GM21381 (cell line): ENCODE measurements at regions not wholly inside any gene's neighbourhood (a gene's known extent, or its start where the extent isn't known, plus 50 kb on each side); places are given as distances from the start of the nearest gene placed in this dataset.
"Not testable (repeated sequence)": the region's sequence is repeated elsewhere in the genome, so short reads cannot be mapped to it uniquely, and the experiment has no call there.

Experiments used
- ATAC-seq: cut with Tn5 transposase; IDR thresholded peaks from one replicate; pipeline ENCODE4 v1.9.1; 2021; ENCODE audit warnings: mild to moderate bottlenecking, moderate library complexity; ENCODE audit not compliant: unreplicated experiment

DNA sequence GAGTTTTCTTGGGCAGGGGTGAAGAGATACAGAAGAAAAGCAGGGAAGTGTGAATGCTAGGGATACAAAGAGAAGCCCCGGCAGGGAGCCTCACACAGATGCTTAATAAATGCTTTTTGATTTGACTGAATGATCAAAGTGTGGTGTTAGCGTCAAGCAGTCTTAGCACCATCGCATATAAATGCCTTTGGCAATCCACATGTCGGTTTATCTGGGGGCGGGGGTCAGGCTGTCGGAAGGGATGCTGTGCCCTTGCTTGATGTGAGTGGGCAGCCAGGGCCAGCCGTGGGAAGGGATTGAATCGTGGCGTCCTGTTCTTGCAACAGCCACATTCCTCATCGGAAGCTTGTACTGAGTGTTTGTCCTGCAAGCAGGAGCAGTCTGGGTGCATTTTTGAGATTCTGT is 173.1 kb downstream of the LACC1 start:
- ATAC-seq, result no peak

DNA sequence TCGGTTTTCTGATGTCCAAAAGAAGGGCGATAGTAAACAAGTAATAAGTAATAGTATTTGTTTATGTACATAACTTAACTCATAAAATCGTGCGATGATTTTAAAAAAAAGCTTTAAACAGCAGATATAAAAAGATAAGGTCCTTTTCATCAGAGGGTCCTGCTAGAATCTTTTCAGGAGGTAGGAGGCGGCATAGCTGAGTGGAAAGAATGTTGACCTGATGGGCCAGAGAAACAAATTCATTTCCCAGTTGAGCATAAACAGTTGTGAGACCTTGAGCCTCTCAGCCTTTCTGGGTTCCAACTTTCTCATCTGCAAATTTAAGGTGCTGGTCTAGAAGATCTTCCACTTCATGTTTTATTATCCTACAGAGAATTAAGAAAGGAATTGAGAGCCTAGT is 173.5 kb downstream of the LACC1 start:
- ATAC-seq, result no peak

DNA sequence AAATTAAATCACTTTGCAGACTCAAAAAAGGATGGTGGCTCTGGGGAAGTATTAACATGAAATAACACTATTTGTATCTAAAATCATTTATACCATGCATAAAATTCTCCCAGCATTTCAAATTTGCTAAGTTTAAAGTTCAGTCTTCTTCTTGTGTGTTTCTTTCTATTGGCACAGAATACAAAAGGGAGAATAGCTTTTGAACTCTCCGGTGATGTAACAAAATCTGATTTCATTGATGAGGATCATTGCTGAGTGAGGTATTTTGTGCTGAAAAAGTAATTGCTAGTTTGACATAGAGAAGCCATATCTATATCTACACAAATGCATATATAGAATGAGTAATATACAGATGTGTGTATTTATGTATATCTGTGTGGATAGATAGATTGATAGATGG is 174.8 kb downstream of the LACC1 start:
- no peak for ATAC-seq

DNA sequence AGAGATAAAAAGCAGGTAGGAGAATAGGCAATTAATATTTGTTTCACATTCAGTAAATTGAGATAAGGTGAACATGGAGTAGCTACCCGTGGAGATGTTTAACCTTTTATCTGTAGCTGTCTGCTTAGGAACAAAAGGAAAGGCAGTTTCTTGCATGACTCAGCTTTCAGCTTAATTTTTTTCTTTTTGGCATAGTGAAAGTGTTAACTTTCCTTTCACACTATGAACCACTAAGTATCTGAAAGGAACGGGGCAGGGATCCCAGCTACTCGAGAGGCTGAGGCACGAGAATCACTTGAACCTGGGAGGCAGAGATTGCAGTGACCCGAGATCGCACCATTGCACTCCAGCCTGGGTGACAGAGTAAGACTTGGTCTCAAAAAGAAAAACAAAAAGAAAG is 176.0 kb downstream of the LACC1 start:
- ATAC-seq, result not testable (repeated sequence)

DNA sequence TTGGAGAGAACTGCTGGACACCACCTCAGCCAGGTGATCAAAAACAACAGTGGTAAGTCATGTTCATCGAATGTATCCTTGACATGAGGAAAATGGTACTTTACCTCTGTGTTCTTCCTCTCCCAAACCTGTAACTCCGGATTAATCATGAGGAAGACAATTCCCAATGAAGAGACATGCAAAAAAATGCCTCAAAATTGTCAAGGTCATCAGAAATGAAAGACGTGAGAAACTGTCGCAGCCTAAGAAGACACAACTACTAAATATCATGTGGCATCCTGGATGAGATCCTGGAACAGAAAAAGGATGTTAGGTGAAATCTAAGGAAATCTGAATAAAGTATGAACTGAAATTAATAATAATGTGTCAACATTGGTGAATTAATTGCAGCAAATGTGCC is 178.4 kb downstream of the LACC1 start:
- ATAC-seq, result no peak

DNA sequence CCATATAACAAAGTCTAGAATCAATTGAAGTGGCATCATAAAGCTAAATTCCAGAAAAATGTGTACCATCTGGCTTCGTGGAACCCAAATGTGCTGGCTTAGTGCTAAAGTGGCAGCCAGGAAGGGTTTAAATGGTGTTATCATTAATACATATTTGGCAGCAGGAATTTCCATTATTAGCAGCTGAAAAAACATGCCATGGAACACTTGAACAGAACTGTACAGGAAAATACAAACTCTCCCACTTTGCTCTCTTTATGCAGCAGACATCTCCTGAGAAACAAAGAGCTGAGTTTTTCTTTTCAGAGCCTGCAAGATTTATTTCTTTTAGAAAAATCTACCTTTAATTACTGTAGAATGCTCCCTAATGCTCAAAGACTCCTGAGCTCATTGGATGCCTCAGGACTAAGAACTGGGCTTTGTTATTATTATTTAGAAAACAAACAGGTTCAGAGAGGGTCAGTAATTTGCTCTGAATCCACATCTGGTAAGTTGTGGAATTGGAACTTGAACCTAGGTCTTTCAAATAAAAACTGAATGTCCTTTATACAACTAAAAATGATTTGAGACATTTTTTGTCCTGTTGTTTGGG is 179.0 kb downstream of the LACC1 start:
- no peak for ATAC-seq

DNA sequence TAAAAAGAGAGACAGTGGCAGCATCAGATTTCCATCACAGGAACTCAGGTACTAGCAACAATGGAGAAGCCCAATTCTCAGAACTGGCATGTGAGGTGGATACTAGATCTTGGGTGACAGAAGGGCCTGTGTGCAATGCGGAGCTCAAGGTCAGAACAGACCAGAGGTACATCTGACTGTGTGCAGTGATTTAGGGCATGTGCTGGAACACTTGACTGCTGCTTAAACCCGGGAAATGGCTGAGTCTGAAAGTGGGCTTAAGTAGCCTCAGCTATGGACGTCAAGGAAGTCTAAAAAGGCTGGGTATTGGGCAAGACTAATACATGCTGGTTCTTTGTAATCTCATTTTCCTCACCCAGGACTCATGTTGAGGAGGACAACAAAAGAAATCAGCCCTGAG is 182.2 kb downstream of the LACC1 start:
- no peak for ATAC-seq

DNA sequence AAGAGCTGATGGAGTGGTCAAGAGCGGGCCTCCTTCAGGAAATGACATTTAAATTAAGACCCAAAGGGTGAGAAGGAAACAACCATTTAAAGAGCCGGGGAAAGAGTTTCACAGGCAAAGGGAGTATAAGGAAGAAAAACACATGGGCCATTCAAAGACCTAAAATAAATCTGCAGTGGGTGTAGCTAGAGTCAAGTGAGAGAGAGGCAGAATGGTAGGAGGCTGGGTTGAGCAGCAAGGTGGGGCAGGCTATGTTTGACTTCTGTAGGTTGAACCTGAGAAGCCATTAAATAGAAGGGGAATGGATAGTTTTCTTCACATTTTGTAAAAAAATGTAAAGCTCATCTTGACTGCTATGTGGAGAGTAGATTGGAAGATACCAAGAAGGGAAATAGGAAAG is 183.8 kb downstream of the LACC1 start:
- no peak for ATAC-seq

DNA sequence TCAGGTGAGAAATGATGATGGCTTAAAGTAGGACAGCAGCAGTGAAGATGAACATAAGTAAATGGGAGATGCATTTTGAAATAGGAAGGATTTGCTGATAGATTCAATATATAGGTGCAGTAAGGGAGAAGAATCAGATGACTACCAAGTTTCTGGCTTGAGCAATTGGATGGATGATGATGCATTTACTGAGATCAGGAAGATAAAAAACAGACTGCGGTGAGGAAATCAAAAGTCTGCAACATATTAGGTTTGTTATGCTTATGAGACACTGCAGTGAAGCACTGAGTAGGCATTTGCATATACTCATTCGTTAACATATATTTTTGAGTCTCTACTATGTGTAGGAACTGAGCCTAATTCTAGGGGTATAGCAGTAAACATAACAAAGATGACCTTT is 184.2 kb downstream of the LACC1 start:
- no peak for ATAC-seq

DNA sequence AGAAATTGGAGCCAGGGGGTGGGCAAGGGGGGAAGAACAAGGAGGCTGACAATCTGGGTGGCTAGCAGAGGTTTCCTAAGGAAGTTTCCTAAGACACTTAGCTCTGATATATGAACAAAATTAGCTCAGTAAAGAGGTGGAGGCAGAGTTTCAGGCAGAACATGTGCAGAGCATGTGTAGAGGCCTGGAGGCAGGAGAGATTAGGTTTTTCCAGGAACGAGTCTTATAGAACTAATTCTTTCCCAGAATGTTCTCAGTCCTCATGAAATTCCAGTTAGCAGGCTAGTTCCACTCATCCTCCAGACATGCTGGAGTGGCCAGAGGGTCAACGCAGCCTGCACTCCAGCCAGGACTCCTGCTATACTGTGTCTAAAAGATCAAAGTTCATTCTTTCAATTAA is 184.7 kb downstream of the LACC1 start:
- no peak for ATAC-seq

DNA sequence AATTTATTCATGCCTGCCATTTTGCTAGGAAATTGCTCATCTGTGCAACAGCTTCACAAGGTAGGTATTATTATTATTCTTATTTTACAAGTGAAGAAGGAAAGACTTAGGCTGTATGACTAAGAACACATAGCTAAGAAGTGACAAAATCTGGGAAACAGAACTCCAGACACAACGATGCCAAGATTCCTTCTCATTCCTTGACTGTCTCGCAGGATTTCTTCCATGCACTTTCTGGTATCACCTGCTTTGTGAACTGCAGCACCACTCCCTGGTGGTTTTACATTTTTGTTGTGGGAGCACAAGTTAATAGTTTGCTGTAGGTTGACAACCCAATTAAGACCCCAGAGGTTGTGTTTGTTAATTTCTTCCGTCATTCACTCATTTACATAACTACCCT is 188.5 kb downstream of the LACC1 start:
- ATAC-seq, result no peak

DNA sequence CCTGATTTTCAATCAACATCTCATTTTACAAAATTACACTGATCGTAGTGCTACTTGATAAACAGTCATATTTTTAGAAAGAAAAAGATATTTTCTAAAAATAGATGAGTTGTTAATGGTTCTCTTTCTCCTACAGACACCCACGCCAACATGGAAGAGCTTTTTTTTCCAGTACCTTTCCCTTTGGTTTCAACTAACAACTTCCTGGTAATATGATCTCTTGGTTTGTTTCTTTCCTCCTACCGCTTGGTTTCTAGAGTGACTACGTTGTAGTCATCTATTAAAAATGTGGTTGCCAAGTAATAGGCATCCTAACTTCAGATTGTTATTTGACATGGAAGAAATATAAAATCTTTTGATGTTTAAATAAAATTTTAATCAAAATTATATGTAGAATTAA is 189.0 kb downstream of the LACC1 start:
- ATAC-seq, result no peak

DNA sequence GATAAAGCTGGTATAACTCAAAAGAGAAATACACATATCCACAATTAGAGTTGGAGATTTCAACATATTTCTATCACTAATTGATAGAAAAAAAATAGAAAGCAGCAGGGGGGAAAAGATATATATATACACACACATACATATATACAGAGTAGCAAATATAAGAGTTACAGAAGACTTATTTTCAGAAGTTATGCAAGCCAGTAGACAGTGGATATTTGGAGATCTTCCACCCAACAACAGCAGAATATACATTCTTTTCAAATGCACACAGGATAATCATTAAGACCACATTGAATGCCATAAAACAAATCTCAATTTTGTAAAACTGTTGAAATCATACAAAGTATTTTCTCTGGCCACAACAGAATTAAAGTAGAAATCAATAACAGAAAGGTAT is 192.8 kb downstream of the LACC1 start:
- ATAC-seq, result no peak

DNA sequence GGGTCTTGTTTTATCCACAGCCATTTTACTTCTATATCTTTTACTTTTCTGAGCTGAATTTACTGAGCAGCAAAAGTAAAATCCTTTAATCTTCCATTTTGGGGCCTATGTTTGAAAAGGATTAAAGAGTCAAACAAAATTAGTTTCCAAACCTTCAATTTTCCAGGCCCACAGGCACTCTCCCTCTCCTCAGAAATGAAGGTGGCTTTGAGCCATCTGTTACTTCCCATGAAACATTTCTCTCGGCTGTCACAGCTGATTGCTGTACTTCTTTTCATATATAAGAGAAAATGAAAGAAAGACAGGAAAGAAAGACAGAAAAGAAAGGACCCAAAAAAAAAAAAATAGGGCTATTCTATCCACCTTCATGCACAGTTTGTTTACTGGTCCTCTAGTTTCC is 194.9 kb downstream of the LACC1 start:
- no peak for ATAC-seq

DNA sequence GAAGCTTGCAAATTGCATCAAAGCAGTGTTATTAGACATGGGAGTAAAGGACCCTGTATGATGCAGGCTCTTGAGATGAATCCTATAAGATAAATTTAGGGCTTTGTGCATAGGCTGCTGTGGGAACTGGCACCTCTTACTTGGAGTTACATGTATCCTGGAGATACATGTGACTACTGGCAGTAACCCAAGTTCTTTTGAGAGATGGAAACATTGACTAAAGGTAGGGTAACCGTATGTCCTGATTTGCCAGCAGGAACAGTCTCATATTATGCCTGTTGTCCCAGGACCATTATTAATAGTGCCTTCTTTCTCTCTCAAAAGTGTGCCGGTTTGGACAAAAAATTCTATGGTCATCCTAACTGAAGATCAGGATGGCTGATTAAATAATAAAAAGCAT is 195.4 kb downstream of the LACC1 start:
- ATAC-seq, result no peak

DNA sequence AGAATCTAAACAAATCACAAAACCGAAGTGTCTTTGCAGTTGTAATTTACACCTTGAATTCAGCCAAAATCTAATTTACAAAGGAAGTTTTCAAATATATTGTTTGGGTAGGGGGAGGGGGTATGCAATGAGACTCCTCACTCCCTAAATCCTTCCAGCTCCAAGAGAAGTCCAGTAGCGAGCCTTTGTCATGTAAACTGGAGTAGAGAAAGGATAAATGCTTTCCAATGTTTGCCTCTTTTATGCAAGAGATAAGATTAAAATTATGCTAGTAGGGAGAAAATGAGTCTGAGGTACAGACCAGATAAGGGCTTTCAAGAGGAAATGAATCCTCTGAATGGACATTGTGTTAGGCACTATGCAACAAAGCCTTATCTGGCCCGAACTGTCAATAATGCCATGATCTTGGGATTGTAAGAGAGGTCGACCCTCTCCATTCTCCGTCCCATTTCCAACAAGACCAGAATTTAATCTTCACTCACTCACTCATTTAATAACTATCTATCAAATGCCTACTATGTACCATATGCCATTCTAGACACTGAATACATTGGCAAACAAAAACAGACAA is 199.2 kb downstream of the LACC1 start:
- no peak for ATAC-seq

DNA sequence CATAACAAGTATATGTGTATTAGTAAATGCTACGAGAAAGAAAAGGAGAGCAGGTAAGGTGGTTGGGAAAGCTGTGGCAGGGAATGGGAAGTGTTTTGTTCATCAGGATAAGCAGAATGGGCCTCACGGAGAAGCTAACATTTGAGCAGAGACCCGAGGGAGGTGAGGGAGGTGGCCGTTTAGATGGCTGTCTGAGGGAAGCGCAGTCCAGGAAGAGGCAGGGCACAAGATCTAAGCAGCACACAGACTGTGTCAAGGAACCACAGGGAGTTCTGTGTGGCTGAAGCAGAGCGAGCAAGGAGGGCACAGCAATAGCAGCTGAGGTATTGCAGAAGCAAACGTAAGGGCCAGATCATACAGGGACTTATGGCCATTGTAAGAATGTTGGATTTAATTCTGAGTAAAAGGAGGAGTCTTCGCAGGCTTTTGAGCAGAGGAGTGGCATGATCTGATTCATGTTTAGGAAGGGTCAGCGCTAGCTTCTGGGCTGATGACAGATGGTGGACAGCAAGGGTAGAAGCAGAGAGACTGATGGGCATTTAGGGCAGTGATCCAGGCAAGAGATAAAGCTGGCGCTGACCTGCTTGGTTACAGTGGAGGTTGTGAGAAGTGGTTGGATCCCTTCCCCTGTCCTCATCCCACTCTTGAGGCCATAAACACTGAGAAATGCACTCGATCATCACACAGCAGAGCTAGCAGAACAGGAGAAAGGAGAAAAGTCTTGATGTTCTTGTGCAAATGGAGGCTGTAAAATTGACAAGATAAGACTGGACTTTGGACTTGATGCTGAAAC is 199.9 kb downstream of the LACC1 start:
- ATAC-seq, result no peak

DNA sequence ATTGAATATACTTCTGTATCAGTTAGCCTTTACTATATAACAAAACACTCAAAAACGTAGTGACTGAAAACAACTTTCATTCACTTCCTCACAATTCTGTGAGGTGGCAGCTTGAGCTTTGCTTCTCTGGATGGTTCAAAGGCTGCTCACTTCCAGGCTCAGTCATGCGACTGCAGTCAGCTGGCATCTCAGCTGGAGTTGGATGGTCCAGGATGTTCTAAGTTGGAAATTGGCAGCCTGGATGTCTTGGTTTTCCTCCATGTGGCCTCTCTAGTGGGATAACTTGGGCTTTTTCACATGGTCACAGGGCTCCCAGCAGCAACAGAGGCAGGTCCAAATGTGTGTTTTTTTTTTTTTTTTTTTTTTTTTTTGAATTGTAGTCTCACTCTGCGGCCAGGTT is 204.4 kb downstream of the LACC1 start:
- no peak for ATAC-seq

DNA sequence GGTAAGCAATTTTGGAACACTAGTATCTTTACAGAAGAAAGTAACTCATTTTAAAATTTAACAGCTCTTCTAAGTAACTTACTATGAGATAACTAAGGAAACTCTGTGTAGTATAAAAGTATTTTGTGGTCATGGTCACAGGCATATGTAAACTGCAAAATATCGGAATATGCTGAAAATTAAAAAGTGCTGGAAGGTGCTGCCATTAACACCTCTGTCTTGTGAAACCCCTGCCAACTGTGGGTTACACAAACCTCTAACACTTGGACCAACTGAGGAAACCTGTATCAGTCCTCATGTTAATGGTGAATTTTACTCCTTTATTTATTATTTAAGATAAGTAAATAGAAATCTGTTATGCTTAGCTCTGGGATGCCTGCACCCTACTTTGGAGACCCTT is 206.7 kb downstream of the LACC1 start:
- no peak for ATAC-seq

DNA sequence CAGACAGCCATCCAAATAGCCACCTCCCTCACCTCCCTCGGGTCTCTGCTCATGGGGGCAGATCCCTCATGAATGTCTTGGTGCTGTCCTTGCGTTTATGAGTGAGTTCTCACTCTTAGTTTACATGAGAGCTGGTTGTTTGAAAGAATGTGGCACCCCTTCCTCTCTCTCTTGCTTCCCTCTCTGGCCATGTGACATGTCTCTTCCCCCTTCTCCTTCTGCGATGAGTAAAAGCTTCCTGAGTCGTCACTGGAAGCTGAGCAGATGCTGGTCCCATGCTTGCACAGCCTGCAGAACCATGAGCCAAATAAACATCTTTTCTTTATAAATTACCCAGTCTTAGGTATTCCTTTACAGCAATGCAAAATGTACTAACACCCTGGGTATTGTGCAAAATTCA is 208.7 kb downstream of the LACC1 start:
- ATAC-seq, result no peak

DNA sequence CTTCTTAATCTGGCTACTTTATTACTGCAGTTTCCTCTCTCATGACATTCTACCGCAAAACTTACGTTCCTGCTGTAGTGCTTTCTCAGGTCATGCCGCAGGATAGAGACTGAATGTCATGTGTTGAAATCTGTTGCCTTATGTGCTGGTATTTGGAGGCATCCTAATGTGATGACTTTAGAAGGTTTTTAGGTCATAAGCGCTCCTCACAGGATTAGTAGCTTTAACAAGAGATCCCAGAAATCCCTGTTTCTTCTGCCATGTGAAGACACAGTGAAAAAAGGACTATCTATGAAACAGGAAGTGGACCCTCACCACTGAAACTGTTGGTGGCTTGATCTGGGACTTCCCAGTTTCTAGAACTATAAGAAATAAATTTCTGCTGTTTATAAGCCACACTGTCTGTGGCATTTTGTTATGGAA is 209.3 kb downstream of the LACC1 start:
- no peak for ATAC-seq

DNA sequence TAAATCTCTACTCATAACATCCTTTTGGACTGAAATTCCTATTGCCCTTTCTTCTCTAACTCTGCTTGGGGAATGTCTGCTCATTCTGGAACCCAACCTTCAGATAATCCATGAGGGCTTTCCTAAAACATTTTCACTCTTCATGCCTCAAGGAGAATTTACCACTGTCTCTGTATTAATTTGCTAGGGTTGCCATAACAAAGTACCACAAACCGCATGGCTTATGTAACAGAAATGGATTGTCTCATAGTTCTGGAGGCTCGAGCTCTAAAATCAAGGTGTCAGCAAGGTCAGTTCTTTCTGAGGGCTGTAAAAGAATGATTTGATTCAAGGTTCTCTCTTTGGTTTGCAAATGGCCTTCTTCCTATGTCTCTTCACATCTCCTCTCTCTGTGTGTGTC is 209.7 kb downstream of the LACC1 start:
- ATAC-seq, result no peak
